CD4-positive, alpha-beta T cell (primary cell): ENCODE measurements at regions not wholly inside any gene's neighbourhood (a gene's known extent, or its start where the extent isn't known, plus 50 kb on each side); places are given as distances from the start of the nearest gene placed in this dataset.

Experiments used
- ATAC-seq: fragments of 200-7000 bp; cut with Tn5 transposase; one replicate; pipeline ENCODE4 v1.10.0; 2022; ENCODE audit warnings: mild to moderate bottlenecking; ENCODE audit not compliant: poor library complexity
- CTCF ChIA-PET: fragments of 350-600 bp; sonication (Branson Sonifier 250); formaldehyde crosslinking; loops from one replicate; lab custom pipeline; 2021; ENCODE audit warnings: antibody characterized with exemption, inconsistent platforms; lab: Charles Lee
- POLR2A ChIA-PET: fragments of 350-600 bp; sonication (Branson Sonifier 250); formaldehyde crosslinking; loops from one replicate; lab custom pipeline; 2021; ENCODE audit warnings: antibody characterized with exemption, inconsistent platforms; lab: Charles Lee
- DNase-seq, 14 experiments: peaks; one replicate each; pipeline ENCODE4 v3.0.0-alpha.2; 2013 to 2020; ENCODE audit warnings: mixed read lengths in 2 of 14
- H3K27ac ChIP-seq, 2 donors: one replicate each; pipeline versions ENCODE4 v1.5.1 to v1.7.0; 2013; ENCODE audit warnings: low read length in 2 of 2, low read depth in 1 of 2, mild to moderate bottlenecking in 1 of 2
- H3K27me3 ChIP-seq, 2 experiments: 1 replicate in 1 of 2; 2 replicates in 1 of 2; pipeline versions ENCODE4 v1.6.1 to v1.7.0; 2013; ENCODE audit warnings: low read length in 2 of 2, control low read depth in 1 of 2, mild to moderate bottlenecking in 1 of 2, moderate library complexity in 1 of 2; ENCODE audit not compliant: insufficient read depth in 2 of 2, control insufficient read depth in 1 of 2
- H3K36me3 ChIP-seq: one replicate; pipeline ENCODE4 v1.6.1; 2013; ENCODE audit warnings: low read length, control low read depth; ENCODE audit not compliant: insufficient read depth
- H3K4me1 ChIP-seq: one replicate; pipeline ENCODE4 v1.6.1; 2013; ENCODE audit warnings: low read length, control low read depth; ENCODE audit not compliant: insufficient read depth
- H3K4me3 ChIP-seq: one replicate; pipeline ENCODE4 v1.5.1; 2013; ENCODE audit warnings: mild to moderate bottlenecking, low read length, moderate library complexity
- H3K9me3 ChIP-seq, 2 experiments: 1 replicate in 1 of 2; 2 replicates in 1 of 2; pipeline versions ENCODE4 v1.6.1 to v1.7.0; 2013; ENCODE audit warnings: low read length in 2 of 2, mild to moderate bottlenecking in 2 of 2, control low read depth in 1 of 2, moderate library complexity in 1 of 2; ENCODE audit not compliant: control insufficient read depth in 1 of 2, insufficient read depth in 1 of 2
- H3K27ac Mint-ChIP-seq: one replicate; pipeline ENCODE4 v1.8.0; 2020; ENCODE audit warnings: mixed read lengths
- H3K27me3 Mint-ChIP-seq: one replicate; pipeline ENCODE4 v1.8.0; 2021; ENCODE audit warnings: mixed read lengths
- H3K36me3 Mint-ChIP-seq: one replicate; pipeline ENCODE4 v1.8.0; 2021; ENCODE audit warnings: low read depth, mixed read lengths
- H3K4me1 Mint-ChIP-seq: one replicate; pipeline ENCODE4 v1.8.0; 2021; ENCODE audit warnings: low read depth, mixed read lengths
- H3K4me3 Mint-ChIP-seq: one replicate; pipeline ENCODE4 v1.8.0; 2020; ENCODE audit warnings: mild to moderate bottlenecking, mixed read lengths
- H3K9me3 Mint-ChIP-seq: one replicate; pipeline ENCODE4 v1.8.0; 2020; ENCODE audit warnings: mixed read lengths
- intact Hi-C, 2 experiments: fragments of 100-400 bp; cut with DNase I in 1 of 2; cut with micrococcal nuclease in 1 of 2; formaldehyde crosslinking; loops; one replicate each; pipeline versions ENCODE4 v1.15.1 to v1.9.0; 2023 to 2025; cut with DNase I, micrococcal nuclease
- TF ChIP-seq, protein P1 (sequence below): fragments of 200-600 bp; IDR thresholded peaks from one replicate; pipeline ENCODE4 v1.8.0; 2022; ENCODE audit warnings: antibody characterized with exemption, mild to moderate bottlenecking

DNA sequence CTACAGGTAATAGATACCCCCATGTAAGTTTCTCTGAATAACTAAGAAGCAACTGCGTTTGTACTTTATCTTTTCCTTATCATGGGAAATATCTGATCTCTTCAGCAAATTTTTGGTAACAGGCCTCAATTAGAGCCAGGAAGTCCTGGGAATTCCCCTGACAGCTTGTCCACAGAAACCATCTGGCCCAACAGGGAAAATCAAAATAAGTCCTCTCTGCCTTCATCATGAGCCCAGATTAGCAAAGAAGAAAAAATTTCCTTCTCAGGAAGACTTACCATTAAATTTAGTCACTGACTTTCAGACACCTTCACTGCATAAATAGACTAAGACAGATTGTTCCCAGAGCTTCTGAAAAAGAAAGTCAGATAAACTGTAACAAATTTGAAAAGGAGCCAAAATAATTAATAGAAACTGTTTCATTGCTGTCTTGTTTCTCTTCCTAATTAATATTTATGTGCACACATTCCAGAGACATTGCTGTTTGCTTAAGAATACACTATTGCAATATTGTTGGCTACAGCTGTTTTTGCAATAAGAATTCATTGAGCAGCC is 278.1 kb upstream of the FAT3 start:
- no peaks in the 10 kb centered on the region for H3K36me3 Mint-ChIP-seq
- Histone ChIP-seq H3K27ac (no peak overlapping the region), H3K36me3 (no peaks in the 10 kb centered on the region), H3K27me3 (no peaks in the 10 kb centered on the region), H3K4me1 (no peaks in the 10 kb centered on the region), H3K9me3 (no peaks in the 10 kb centered on the region), H3K4me3 (no peak overlapping the region)
- H3K4me1 Mint-ChIP-seq = no peaks in the 10 kb centered on the region
- ChIA-PET POLR2A (no interaction called here), CTCF (no interaction called here)
- H3K4me3 Mint-ChIP-seq = no peak overlapping the region
- intact Hi-C loops = no loop called here
- H3K27ac Mint-ChIP-seq = no peak overlapping the region
- DNase-seq (no peak), ATAC-seq (no peak)
- H3K27me3 Mint-ChIP-seq = no peaks in the 10 kb centered on the region
- peaks cover 2% of the 10 kb centered on the region for H3K9me3 Mint-ChIP-seq
- TF ChIP-seq, protein P1, sequence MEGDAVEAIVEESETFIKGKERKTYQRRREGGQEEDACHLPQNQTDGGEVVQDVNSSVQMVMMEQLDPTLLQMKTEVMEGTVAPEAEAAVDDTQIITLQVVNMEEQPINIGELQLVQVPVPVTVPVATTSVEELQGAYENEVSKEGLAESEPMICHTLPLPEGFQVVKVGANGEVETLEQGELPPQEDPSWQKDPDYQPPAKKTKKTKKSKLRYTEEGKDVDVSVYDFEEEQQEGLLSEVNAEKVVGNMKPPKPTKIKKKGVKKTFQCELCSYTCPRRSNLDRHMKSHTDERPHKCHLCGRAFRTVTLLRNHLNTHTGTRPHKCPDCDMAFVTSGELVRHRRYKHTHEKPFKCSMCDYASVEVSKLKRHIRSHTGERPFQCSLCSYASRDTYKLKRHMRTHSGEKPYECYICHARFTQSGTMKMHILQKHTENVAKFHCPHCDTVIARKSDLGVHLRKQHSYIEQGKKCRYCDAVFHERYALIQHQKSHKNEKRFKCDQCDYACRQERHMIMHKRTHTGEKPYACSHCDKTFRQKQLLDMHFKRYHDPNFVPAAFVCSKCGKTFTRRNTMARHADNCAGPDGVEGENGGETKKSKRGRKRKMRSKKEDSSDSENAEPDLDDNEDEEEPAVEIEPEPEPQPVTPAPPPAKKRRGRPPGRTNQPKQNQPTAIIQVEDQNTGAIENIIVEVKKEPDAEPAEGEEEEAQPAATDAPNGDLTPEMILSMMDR = no peak

DNA sequence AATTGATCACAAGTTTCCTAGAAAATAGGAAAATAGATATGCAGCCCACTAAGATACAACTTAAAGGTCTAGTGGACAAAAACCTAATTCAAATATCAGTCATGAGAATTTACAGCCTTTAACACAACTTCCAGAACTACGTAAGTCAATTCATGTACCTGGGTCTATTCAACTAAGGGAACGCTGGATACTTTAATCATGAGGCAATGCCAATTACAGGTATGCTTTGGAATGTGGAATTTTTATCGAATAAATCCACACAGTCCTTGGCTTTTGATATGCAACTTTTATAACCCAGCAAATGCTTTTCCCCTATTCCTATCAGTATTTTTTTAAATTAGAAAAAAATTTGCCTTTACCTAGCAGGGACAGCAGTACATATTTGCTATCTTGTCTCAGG is 289.5 kb upstream of the FAT3 start:
- H3K4me1 Mint-ChIP-seq = no peaks in the 10 kb centered on the region
- CTCF ChIA-PET = no interaction called here
- peaks cover 7% of the 10 kb centered on the region for H3K9me3 Mint-ChIP-seq
- DNase-seq = no peak
- no peak overlapping the region for H3K27ac Mint-ChIP-seq
- POLR2A ChIA-PET = no interaction called here
- H3K27me3 Mint-ChIP-seq = no peaks in the 10 kb centered on the region
- Histone ChIP-seq H3K4me1 (no peaks in the 10 kb centered on the region), H3K27ac (no peak overlapping the region), H3K9me3 (peaks cover 0 to 4% of the 10 kb centered on the region in 2 experiments), H3K27me3 (no peaks in the 10 kb centered on the region), H3K4me3 (no peak overlapping the region), H3K36me3 (no peaks in the 10 kb centered on the region)
- H3K36me3 Mint-ChIP-seq = no peaks in the 10 kb centered on the region
- no peak for ATAC-seq
- TF ChIP-seq, protein P1 = no peak
- intact Hi-C loops = loop anchor here in 1 of 2 experiments (10.0 kb wide), 1 partner anchor 60 kb away; no protein-coding TSS in a partner anchor
- no peak overlapping the region for H3K4me3 Mint-ChIP-seq

DNA sequence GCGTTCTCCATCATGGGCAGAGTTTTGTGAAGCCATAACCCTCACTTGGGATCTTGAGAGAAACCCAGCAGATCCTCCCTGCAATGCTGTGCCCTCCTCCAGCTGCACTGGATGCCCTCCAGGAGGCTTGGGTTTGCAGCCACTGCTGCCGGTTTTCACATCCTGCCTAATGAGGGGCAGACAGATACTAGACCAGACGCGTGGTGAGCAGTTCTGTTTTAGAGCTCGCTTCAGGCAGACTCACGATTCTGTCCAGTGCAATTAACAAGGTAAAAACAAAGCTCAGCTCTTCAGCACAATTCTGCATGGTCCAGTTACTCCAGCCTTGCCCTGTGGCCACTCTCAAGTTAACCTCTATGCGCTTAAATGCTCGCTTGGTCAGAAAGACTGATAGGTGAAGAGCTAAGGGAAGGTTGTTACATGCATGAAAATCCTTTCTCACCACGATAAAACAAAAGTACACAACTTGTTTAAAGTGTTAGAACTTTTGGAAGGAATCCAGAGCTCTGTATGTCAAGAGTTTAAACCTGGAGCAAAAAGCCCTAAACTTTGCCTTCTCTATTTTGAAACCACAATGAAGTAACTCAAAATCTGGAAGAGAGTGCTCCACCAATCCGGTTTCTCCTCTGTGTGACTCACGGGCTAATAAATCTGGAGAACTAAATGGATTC is 292.3 kb upstream of the FAT3 start:
- TF ChIP-seq, protein P1 = no peak
- no peak overlapping the region for H3K4me3 Mint-ChIP-seq

More for the DNA sequence above, 292.3 kb upstream of the FAT3 start:
- Histone ChIP-seq H3K9me3 (peaks cover 0 to 4% of the 10 kb centered on the region in 2 experiments), H3K36me3 (no peaks in the 10 kb centered on the region), H3K4me1 (no peaks in the 10 kb centered on the region), H3K27me3 (no peaks in the 10 kb centered on the region), H3K4me3 (no peak overlapping the region), H3K27ac (no peak overlapping the region)
- Mint-ChIP-seq H3K36me3 (no peaks in the 10 kb centered on the region), H3K4me1 (no peaks in the 10 kb centered on the region), H3K9me3 (peaks cover 10% of the 10 kb centered on the region), H3K27me3 (no peaks in the 10 kb centered on the region), H3K27ac (no peak overlapping the region)
- DNase-seq (no peak), ATAC-seq (no peak)
- intact Hi-C loops = loop anchor here in 1 of 2 experiments (10.0 kb wide), 1 partner anchor 63 kb away; no protein-coding TSS in a partner anchor
- POLR2A ChIA-PET = no interaction called here
- CTCF ChIA-PET = no interaction called here
